K562 (cell line): ENCODE measurements at regions not wholly inside any gene's neighbourhood (a gene's known extent, or its start where the extent isn't known, plus 50 kb on each side); places are given as distances from the start of the nearest gene placed in this dataset.
A peak's percentile ranks its signal among the peaks of the same experiment; 100 is the strongest.

ENCODE experiments used
- HDGF ChIP-seq: fragments of 450-650 bp; IDR thresholded peaks from 2 replicates; pipeline ENCODE4 v1.6.1; 2016
- ID3 ChIP-seq, 2 experiments: fragments of 250-450 bp in 1 of 2; fragments of 450-650 bp in 1 of 2; sonication (Bioruptor Pico) in 1 of 2; IDR thresholded peaks; 2 replicates each; pipeline versions ENCODE4 v1.6.1 to v1.8.0; 2016 to 2021; ENCODE audit warnings: mild to moderate bottlenecking in 2 of 2, moderate library complexity in 2 of 2, missing compliant biosample characterization in 1 of 2, missing genetic modification characterization in 1 of 2
- KAT2B ChIP-seq: IDR thresholded peaks from one replicate; pipeline ENCODE4 v1.6.1; 2012; ENCODE audit warnings: low read depth, mild to moderate bottlenecking, control low read depth, inconsistent platforms, low read length, moderate library complexity
- MITF ChIP-seq: IDR thresholded peaks from 2 replicates; pipeline ENCODE4 v1.6.1; 2014; ENCODE audit warnings: antibody characterized with exemption
- NCOA1 ChIP-seq: fragments of 450-650 bp; IDR thresholded peaks from 2 replicates; pipeline ENCODE4 v1.6.1; 2016; ENCODE audit warnings: low read depth
- OTX1 ChIP-seq: fragments of 450-650 bp; formaldehyde crosslinking; IDR thresholded peaks from 2 replicates; pipeline ENCODE4 v1.4.0; 2022; ENCODE audit warnings: mild to moderate bottlenecking
- RBM14 ChIP-seq: fragments of 200-400 bp; formaldehyde crosslinking; IDR thresholded peaks from 2 replicates; pipeline ENCODE4 v1.6.1; 2018; ENCODE audit warnings: low read depth, mild to moderate bottlenecking, low read length, moderate library complexity, borderline replicate concordance; ENCODE audit not compliant: insufficient read depth
- RBM39 ChIP-seq: fragments of 200-400 bp; formaldehyde crosslinking; optimal IDR thresholded peaks from 2 replicates; pipeline ENCODE3; 2018; ENCODE audit warnings: low read depth, low read length
- SAP30 ChIP-seq: fragments of 200-600 bp; sonication (generic); IDR thresholded peaks from 2 replicates; pipeline ENCODE4 v1.6.1; 2012; ENCODE audit warnings: borderline replicate concordance, low read depth, mild to moderate bottlenecking, moderate library complexity, low read length, control low read depth, inconsistent platforms; ENCODE audit not compliant: insufficient read depth, poor library complexity, severe bottlenecking
- SIN3A ChIP-seq, 2 experiments: fragments of 150-350 bp in 1 of 2; IDR thresholded peaks; 2 replicates each; pipeline ENCODE4 v1.6.1; 2011 to 2016; ENCODE audit warnings: borderline replicate concordance in 2 of 2, low read depth in 2 of 2, low read length in 2 of 2, mild to moderate bottlenecking in 2 of 2, moderate library complexity in 2 of 2; ENCODE audit not compliant: control insufficient read depth in 1 of 2
- ZNF133 ChIP-seq: fragments of 250-450 bp; sonication (Bioruptor Pico); IDR thresholded peaks from 2 replicates; pipeline ENCODE4 v1.4.0; 2020; ENCODE audit warnings: mild to moderate bottlenecking
- ZNF197 ChIP-seq: fragments of 200-800 bp; sonication (Bioruptor generic); IDR thresholded peaks from 2 replicates; pipeline ENCODE4 v1.6.1; 2016; ENCODE audit warnings: low read depth, missing genetic modification characterization, missing compliant biosample characterization
- ZNF318 ChIP-seq, 2 experiments: fragments of 450-650 bp; IDR thresholded peaks; 2 replicates each; pipeline ENCODE4 v1.6.1; 2016; ENCODE audit warnings: mild to moderate bottlenecking in 2 of 2, borderline replicate concordance in 1 of 2, low read depth in 1 of 2, moderate library complexity in 1 of 2
- ZNF589 ChIP-seq: fragments of 200-800 bp; sonication (Bioruptor generic); IDR thresholded peaks from 2 replicates; pipeline ENCODE4 v1.6.1; 2016; ENCODE audit warnings: low read depth, missing genetic modification characterization, missing compliant biosample characterization

GRCh38 chr6:15897063-15897876 lies 231.6 kb upstream of the MYLIP start (continued):
- TF ChIP-seq ZNF197 (no peak; the same call in 1 of the 2 replicates), MITF (peak; percentile 69; the same call in 1 of the 2 replicates), HDGF (0 out of 2 replicates have a peak, but pooled peaks have one; percentile 60), RBM14 (no peak), KAT2B (no peak), ZNF589 (peak; percentile 80; the same call in 1 of the 2 replicates), ID3 (CRISPR knock-in tag; IDR thresholded peaks at IDR 0.05) (no peak), ID3 (tag; IDR thresholded peaks at IDR 0.05) (peak; percentile 90), NCOA1 (0 out of 2 replicates have a peak, but pooled peaks have one; percentile 25), SIN3A (IDR thresholded peaks at IDR 0.05; ENCODE audit: borderline replicate concordance in 2 of 2, control insufficient read depth in 1 of 2, low read depth in 2 of 2, low read length in 2 of 2) (no peak), SAP30 (no peak), RBM39 (no peak), ZNF318 (IDR thresholded peaks at IDR 0.05; ENCODE audit: borderline replicate concordance in 1 of 2, low read depth in 1 of 2) (no peak; a peak in 1 of 4 replicates), OTX1 (0 out of 2 replicates have a peak, but pooled peaks have one; percentile 53), ZNF133 (CRISPR knock-in tag) (0 out of 2 replicates have a peak, but pooled peaks have one; percentile 38)
